HepG2 (cell line): ENCODE measurements at regions not wholly inside any gene's neighbourhood (a gene's known extent, or its start where the extent isn't known, plus 50 kb on each side); places are given as distances from the start of the nearest gene placed in this dataset.

Experiments
- ATAC-seq: fragments of 200-7000 bp; cut with Tn5 transposase; 3 replicates; pipeline ENCODE4 v1.9.1; 2020; ENCODE audit warnings: mild to moderate bottlenecking, moderate library complexity
- BruUV-seq: library from RNA; stranded (reverse); fragments of 400-500 nt; replicated peaks from 2 replicates; lab custom pipeline; 2021; lab: Mats Ljungman, UMichigan
- CTCF ChIA-PET: fragments of 300-600 bp; formaldehyde crosslinking; extraction: SDS; loops from one replicate; lab custom pipeline; 2021; ENCODE audit warnings: low total read pairs, inconsistent platforms, low intra/inter-chr PET ratio; lab: Yijun Ruan, JAX
- POLR2A ChIA-PET: fragments of 350-600 bp; sonication (Branson Sonifier 250); formaldehyde crosslinking; loops from one replicate; lab custom pipeline; 2020; ENCODE audit warnings: antibody characterized with exemption, inconsistent platforms; lab: Yijun Ruan, JAX
- DNase-seq: peaks from one replicate; pipeline ENCODE4 v3.0.0-alpha.2; 2015; ENCODE audit warnings: low spot score
- FAIRE-seq: peaks from 3 replicates; lab custom pipeline; 2011; peaks lifted over from hg19 to GRCh38; lab: Jason Lieb, UNC
- H2AFZ ChIP-seq: one replicate; pipeline ENCODE4 v1.6.1; 2011; ENCODE audit warnings: low read length, inconsistent platforms
- H3K27ac ChIP-seq: fragments of 300-600 bp; 3 replicates; pipeline ENCODE4 v1.8.0; 2011; ENCODE audit warnings: mixed run types, mild to moderate bottlenecking, mixed read lengths, low read length, inconsistent platforms; ENCODE audit not compliant: insufficient read depth; ENCODE audit errors: extremely low read length
- H3K27me3 ChIP-seq, 2 experiments: fragments of 200-600 bp in 1 of 2; 2 replicates in 1 of 2; 3 replicates in 1 of 2; pipeline versions ENCODE4 v1.6.0 to v1.8.0; 2011; ENCODE audit warnings: low read length in 2 of 2, mild to moderate bottlenecking in 2 of 2, moderate library complexity in 2 of 2, inconsistent platforms in 1 of 2; ENCODE audit not compliant: insufficient read depth in 2 of 2, control insufficient read depth in 1 of 2
- H3K36me3 ChIP-seq, 2 experiments: fragments of 200-600 bp in 1 of 2; replicated peaks in 1 of 2; 2 replicates in 1 of 2; 3 replicates in 1 of 2; pipeline versions ENCODE4 v1.5.1 to v1.8.0; 2011; ENCODE audit warnings: low read length in 2 of 2, inconsistent platforms in 1 of 2; ENCODE audit not compliant: insufficient read depth in 2 of 2, control insufficient read depth in 1 of 2
- H3K4me1 ChIP-seq: 2 replicates; pipeline ENCODE4 v1.5.1; 2012; ENCODE audit warnings: low read length, inconsistent platforms; ENCODE audit not compliant: insufficient read depth
- H3K4me2 ChIP-seq: 2 replicates; pipeline ENCODE4 v1.6.0; 2011; ENCODE audit warnings: low read depth, low read length, inconsistent platforms
- H3K4me3 ChIP-seq, 3 experiments: fragments of 200-600 bp in 1 of 3; sonication (generic), shearing (Covaris generic) in 1 of 3; replicated peaks in 1 of 3; 2 replicates each; pipeline ENCODE4 v1.5.1; 2011 to 2016; ENCODE audit warnings: low read length in 3 of 3, inconsistent platforms in 2 of 3, low read depth in 2 of 3, mild to moderate bottlenecking in 2 of 3, control low read depth in 1 of 3, mixed read lengths in 1 of 3; ENCODE audit not compliant: insufficient read depth in 1 of 3
- H3K79me2 ChIP-seq: one replicate; pipeline ENCODE4 v1.6.1; 2011; ENCODE audit warnings: low read length, inconsistent platforms; ENCODE audit not compliant: insufficient read depth
- H3K9ac ChIP-seq: 2 replicates; pipeline ENCODE4 v1.6.0; 2011; ENCODE audit warnings: mild to moderate bottlenecking, low read depth, low read length, inconsistent platforms; ENCODE audit not compliant: insufficient read depth
- H3K9me3 ChIP-seq: 2 replicates; pipeline ENCODE4 v1.5.1; 2012; ENCODE audit warnings: mild to moderate bottlenecking, low read length
- H4K20me1 ChIP-seq: 2 replicates; pipeline ENCODE4 v1.6.0; 2011; ENCODE audit warnings: inconsistent platforms, mild to moderate bottlenecking, low read length, moderate library complexity; ENCODE audit not compliant: insufficient read depth
- IKZF1 ChIP-seq: fragments of 450-650 bp; IDR thresholded peaks from 2 replicates; pipeline ENCODE4 v1.7.1; 2016
- NCOA2 ChIP-seq: sonication (generic); formaldehyde crosslinking; IDR thresholded peaks from 2 replicates; pipeline ENCODE4 v1.8.0; 2022; ENCODE audit warnings: inconsistent platforms
- SRSF9 ChIP-seq: fragments of 200-400 bp; formaldehyde crosslinking; IDR thresholded peaks from 2 replicates; pipeline ENCODE4 v1.6.1; 2018; ENCODE audit warnings: borderline replicate concordance, mild to moderate bottlenecking, low read depth, low read length; ENCODE audit not compliant: insufficient read depth, poor library complexity, severe bottlenecking
- STAG1 ChIP-seq: sonication (generic); formaldehyde crosslinking; IDR thresholded peaks from 2 replicates; pipeline ENCODE4 v1.4.0; 2020; ENCODE audit warnings: missing genetic modification reagents
- ZMYM2 ChIP-seq: sonication (generic); formaldehyde crosslinking; IDR thresholded peaks from 2 replicates; pipeline ENCODE4 v1.8.0; 2022; ENCODE audit warnings: mild to moderate bottlenecking, missing genetic modification reagents
- ZNF549 ChIP-seq: sonication (generic); formaldehyde crosslinking; IDR thresholded peaks from 2 replicates; pipeline ENCODE4 v1.5.0; 2020; ENCODE audit warnings: missing genetic modification reagents
- WGBS: methylation state at CpG from one replicate; pipeline ENCODE4 v1.1.6; 2017; ENCODE audit warnings: low lambda C conversion rate; 5-methylcytosine and 5-hydroxymethylcytosine counted together
- in situ Hi-C: cut with HindIII; loops from 2 replicates; pipeline ENCODE4 v1.10.0; 2017; ENCODE audit warnings: low pct_unique_long_range_greater_than_20kb; ENCODE audit not compliant: extremely low pct_ligation_motif_present
- intact Hi-C: fragments of 100-400 bp; cut with micrococcal nuclease; formaldehyde crosslinking; loops from one replicate; pipeline ENCODE4 v1.10.0; 2022; ENCODE audit not compliant: unreplicated experiment
- TF ChIP-seq, protein P1 (sequence below): sonication (generic); formaldehyde crosslinking; IDR thresholded peaks from 2 replicates; pipeline ENCODE4 v1.9.0; 2021; ENCODE audit warnings: missing genetic modification reagents, borderline replicate concordance
- TF ChIP-seq, protein P2 (sequence below): sonication (generic); formaldehyde crosslinking; IDR thresholded peaks from 2 replicates; pipeline ENCODE4 v1.5.0; 2020; ENCODE audit warnings: mild to moderate bottlenecking, missing genetic modification reagents, moderate library complexity
- TF ChIP-seq, protein P3 (sequence below): sonication (generic); formaldehyde crosslinking; IDR thresholded peaks from 2 replicates; pipeline ENCODE4 v1.4.0; 2020; ENCODE audit warnings: mild to moderate bottlenecking, missing genetic modification reagents

DNA sequence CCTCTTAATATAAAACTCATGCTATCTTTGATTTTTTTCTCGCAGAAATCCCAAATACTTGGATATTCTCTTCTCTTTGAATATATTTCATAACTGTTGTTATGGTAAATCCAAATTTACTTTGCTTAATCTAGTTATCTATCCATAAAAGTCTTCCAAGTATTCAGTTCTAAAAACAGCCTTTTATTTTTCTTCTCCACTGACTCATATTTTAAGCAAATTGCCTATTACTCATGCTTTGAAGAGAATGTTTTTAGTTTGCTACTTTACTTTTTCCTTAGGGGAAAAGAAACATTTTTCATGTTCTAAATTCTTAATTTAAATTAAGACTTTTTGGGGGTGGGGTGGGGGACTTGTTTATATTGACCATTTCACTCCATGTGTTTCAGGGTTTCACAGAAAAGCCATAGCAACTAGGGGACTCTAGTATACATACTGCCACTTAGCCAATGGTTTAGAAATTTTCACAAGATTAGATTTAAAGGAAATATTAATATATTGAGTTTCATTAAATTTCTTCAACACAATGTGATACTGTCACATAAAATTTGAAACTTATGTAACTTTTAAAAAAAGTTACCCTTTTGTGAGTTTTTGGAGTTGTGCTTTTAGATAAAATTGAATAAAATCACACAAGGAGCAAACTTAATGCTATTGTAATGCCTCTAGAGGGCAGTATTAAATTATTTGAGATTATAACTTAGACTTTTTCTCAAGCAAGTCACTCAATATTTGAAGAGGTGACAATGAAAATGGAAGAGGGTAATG lies 545.8 kb upstream of the ARRDC3 start:
- no peak for ATAC-seq
- H3K27me3 ChIP-seq = no peaks in the 10 kb centered on the region
- TF ChIP-seq ZNF549 (CRISPR knock-in tag) (no peak), NCOA2 (CRISPR knock-in tag) (no peak), STAG1 (peak; percentile 33; the same call in 1 of the 2 replicates), SRSF9 (no peak), IKZF1 (no peak), ZMYM2 (CRISPR knock-in tag) (no peak)
- TF ChIP-seq, protein P1, sequence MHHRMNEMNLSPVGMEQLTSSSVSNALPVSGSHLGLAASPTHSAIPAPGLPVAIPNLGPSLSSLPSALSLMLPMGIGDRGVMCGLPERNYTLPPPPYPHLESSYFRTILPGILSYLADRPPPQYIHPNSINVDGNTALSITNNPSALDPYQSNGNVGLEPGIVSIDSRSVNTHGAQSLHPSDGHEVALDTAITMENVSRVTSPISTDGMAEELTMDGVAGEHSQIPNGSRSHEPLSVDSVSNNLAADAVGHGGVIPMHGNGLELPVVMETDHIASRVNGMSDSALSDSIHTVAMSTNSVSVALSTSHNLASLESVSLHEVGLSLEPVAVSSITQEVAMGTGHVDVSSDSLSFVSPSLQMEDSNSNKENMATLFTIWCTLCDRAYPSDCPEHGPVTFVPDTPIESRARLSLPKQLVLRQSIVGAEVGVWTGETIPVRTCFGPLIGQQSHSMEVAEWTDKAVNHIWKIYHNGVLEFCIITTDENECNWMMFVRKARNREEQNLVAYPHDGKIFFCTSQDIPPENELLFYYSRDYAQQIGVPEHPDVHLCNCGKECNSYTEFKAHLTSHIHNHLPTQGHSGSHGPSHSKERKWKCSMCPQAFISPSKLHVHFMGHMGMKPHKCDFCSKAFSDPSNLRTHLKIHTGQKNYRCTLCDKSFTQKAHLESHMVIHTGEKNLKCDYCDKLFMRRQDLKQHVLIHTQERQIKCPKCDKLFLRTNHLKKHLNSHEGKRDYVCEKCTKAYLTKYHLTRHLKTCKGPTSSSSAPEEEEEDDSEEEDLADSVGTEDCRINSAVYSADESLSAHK (CRISPR knock-in tag) = no peak
- TF ChIP-seq, protein P2, sequence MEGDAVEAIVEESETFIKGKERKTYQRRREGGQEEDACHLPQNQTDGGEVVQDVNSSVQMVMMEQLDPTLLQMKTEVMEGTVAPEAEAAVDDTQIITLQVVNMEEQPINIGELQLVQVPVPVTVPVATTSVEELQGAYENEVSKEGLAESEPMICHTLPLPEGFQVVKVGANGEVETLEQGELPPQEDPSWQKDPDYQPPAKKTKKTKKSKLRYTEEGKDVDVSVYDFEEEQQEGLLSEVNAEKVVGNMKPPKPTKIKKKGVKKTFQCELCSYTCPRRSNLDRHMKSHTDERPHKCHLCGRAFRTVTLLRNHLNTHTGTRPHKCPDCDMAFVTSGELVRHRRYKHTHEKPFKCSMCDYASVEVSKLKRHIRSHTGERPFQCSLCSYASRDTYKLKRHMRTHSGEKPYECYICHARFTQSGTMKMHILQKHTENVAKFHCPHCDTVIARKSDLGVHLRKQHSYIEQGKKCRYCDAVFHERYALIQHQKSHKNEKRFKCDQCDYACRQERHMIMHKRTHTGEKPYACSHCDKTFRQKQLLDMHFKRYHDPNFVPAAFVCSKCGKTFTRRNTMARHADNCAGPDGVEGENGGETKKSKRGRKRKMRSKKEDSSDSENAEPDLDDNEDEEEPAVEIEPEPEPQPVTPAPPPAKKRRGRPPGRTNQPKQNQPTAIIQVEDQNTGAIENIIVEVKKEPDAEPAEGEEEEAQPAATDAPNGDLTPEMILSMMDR (CRISPR knock-in tag) = peak; percentile 29; the same call in 1 of the 2 replicates
- TF ChIP-seq, protein P3, sequence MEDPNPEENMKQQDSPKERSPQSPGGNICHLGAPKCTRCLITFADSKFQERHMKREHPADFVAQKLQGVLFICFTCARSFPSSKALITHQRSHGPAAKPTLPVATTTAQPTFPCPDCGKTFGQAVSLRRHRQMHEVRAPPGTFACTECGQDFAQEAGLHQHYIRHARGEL (CRISPR knock-in tag) = no peak
- H3K27ac ChIP-seq = no peak overlapping the region
- POLR2A ChIA-PET = no interaction called here
- no TSS peak for BruUV-seq
- no peaks in the 10 kb centered on the region for H4K20me1 ChIP-seq
- in situ Hi-C loops = no loop called here
- WGBS = 0% methylated on average over 1 of the region's 1 CpG
- intact Hi-C loops = no loop called here
- no peak for DNase-seq
- no peak overlapping the region for H3K9ac ChIP-seq
- no peak for FAIRE-seq
- no peaks in the 10 kb centered on the region for H3K79me2 ChIP-seq
- no peak overlapping the region for H3K4me2 ChIP-seq
- no peaks in the 10 kb centered on the region for H3K36me3 ChIP-seq
- no peaks in the 10 kb centered on the region for H3K4me1 ChIP-seq
- CTCF ChIA-PET = no interaction called here
- no peak overlapping the region for H3K4me3 ChIP-seq
- H3K9me3 ChIP-seq = no peaks in the 10 kb centered on the region
- H2AFZ ChIP-seq = no peak overlapping the region
